Osteoblast (primary cell): ENCODE measurements at regions not wholly inside any gene's neighbourhood (a gene's known extent, or its start where the extent isn't known, plus 50 kb on each side); places are given as distances from the start of the nearest gene placed in this dataset.
"Not testable (repeated sequence)": the region's sequence is repeated elsewhere in the genome, so short reads cannot be mapped to it uniquely, and the experiment has no call there.

Experiments
- DNase-seq: peaks from one replicate; pipeline ENCODE4 v3.0.0; 2011; ENCODE audit warnings: low spot score, mixed read lengths; ENCODE audit not compliant: insufficient read length; ENCODE audit errors: missing footprints
- H2AFZ ChIP-seq: 2 replicates; pipeline ENCODE4 v1.6.0; 2011; ENCODE audit warnings: mild to moderate bottlenecking, low read length
- H3K27ac ChIP-seq: 2 replicates; pipeline ENCODE4 v1.5.1; 2011; ENCODE audit warnings: mild to moderate bottlenecking, low read depth, low read length, moderate library complexity
- H3K27me3 ChIP-seq: 2 replicates; pipeline ENCODE4 v1.6.0; 2012; ENCODE audit warnings: mild to moderate bottlenecking, control low read depth, inconsistent platforms, low read length, moderate library complexity; ENCODE audit not compliant: insufficient read depth
- H3K36me3 ChIP-seq: 2 replicates; pipeline ENCODE4 v1.5.1; 2011; ENCODE audit warnings: mild to moderate bottlenecking, low read length, control low read depth, moderate library complexity; ENCODE audit not compliant: insufficient read depth
- H3K4me1 ChIP-seq: 2 replicates; pipeline ENCODE4 v1.5.1; 2011; ENCODE audit warnings: mild to moderate bottlenecking, low read length, control low read depth, moderate library complexity; ENCODE audit not compliant: insufficient read depth
- H3K4me2 ChIP-seq: 2 replicates; pipeline ENCODE4 v1.6.0; 2011; ENCODE audit warnings: mild to moderate bottlenecking, low read length; ENCODE audit not compliant: insufficient read depth
- H3K4me3 ChIP-seq: fragments of 200-600 bp; sonication (generic); 3 replicates; pipeline ENCODE4 v1.5.1; 2012; ENCODE audit warnings: mild to moderate bottlenecking, low read length, inconsistent platforms; ENCODE audit not compliant: insufficient read depth
- H3K79me2 ChIP-seq: 2 replicates; pipeline ENCODE4 v1.6.0; 2012; ENCODE audit warnings: mild to moderate bottlenecking, low read length, control low read depth, inconsistent platforms; ENCODE audit not compliant: insufficient read depth
- H3K9me3 ChIP-seq: 2 replicates; pipeline ENCODE4 v1.5.1; 2011; ENCODE audit warnings: low read depth, low read length, control low read depth
- H4K20me1 ChIP-seq: 2 replicates; pipeline ENCODE4 v1.6.0; 2012; ENCODE audit warnings: mild to moderate bottlenecking, low read length, control low read depth; ENCODE audit not compliant: insufficient read depth
- CTCF ChIP-seq: IDR thresholded peaks from 2 replicates; pipeline ENCODE4 v1.5.1; 2011; ENCODE audit warnings: mild to moderate bottlenecking, low read depth, low read length, moderate library complexity; ENCODE audit errors: extremely low read depth

- H3K4me1 ChIP-seq, result no peaks in the 10 kb centered on the region
Observed at GRCh38 chr4:72777436-72777835, 208.4 kb upstream of the ADAMTS3 start.

GRCh38 chr4:72770708-72771107 is 201.7 kb upstream of the ADAMTS3 start:
- Histone ChIP-seq H3K4me1 (peaks cover 3% of the 10 kb centered on the region), H3K4me3 (no peak overlapping the region), H3K9me3 (no peaks in the 10 kb centered on the region), H3K27ac (no peak overlapping the region), H3K79me2 (no peaks in the 10 kb centered on the region), H2AFZ (no peak overlapping the region), H3K27me3 (no peaks in the 10 kb centered on the region), H3K4me2 (no peak overlapping the region), H3K36me3 (no peaks in the 10 kb centered on the region), H4K20me1 (no peaks in the 10 kb centered on the region)
- DNase-seq, result no peak
- TF ChIP-seq CTCF, result no peak

More at GRCh38 chr4:72777436-72777835, 208.4 kb upstream of the ADAMTS3 start:
- Histone ChIP-seq H3K27ac (no peak overlapping the region), H3K27me3 (peaks cover 2% of the 10 kb centered on the region), H3K4me2 (no peak overlapping the region), H2AFZ (no peak overlapping the region), H3K4me3 (no peak overlapping the region), H3K9me3 (no peaks in the 10 kb centered on the region), H3K36me3 (no peaks in the 10 kb centered on the region), H4K20me1 (no peaks in the 10 kb centered on the region), H3K79me2 (no peaks in the 10 kb centered on the region)
- TF ChIP-seq CTCF, result no peak
- DNase-seq, result no peak

GRCh38 chr4:72768364-72768763 is 199.3 kb upstream of the ADAMTS3 start:
- H3K4me2 ChIP-seq, result peak overlapping the region; percentile 42
- H2AFZ ChIP-seq, result peak overlapping the region; percentile 10
- no peaks in the 10 kb centered on the region for H3K27me3 ChIP-seq
- H4K20me1 ChIP-seq, result no peaks in the 10 kb centered on the region
- no peak overlapping the region for H3K4me3 ChIP-seq
- H3K9me3 ChIP-seq, result no peaks in the 10 kb centered on the region
- peak; percentile 61 for DNase-seq
- H3K4me1 ChIP-seq, result peaks cover 3% of the 10 kb centered on the region
- no peaks in the 10 kb centered on the region for H3K36me3 ChIP-seq
- TF ChIP-seq CTCF, result no peak
- H3K79me2 ChIP-seq, result no peaks in the 10 kb centered on the region
- peak overlapping the region; percentile 32 for H3K27ac ChIP-seq

GRCh38 chr4:72767618-72768302 is 198.7 kb upstream of the ADAMTS3 start:
- peak; percentile 86 for DNase-seq
- Histone ChIP-seq H3K4me2 (peak overlapping the region; percentile 42), H3K27ac (peak overlapping the region; percentile 32), H4K20me1 (no peaks in the 10 kb centered on the region), H3K9me3 (no peaks in the 10 kb centered on the region), H3K27me3 (peaks cover 4% of the 10 kb centered on the region), H3K79me2 (no peaks in the 10 kb centered on the region), H3K4me3 (no peak overlapping the region), H3K4me1 (peaks cover 3% of the 10 kb centered on the region), H3K36me3 (no peaks in the 10 kb centered on the region), H2AFZ (no peak overlapping the region)
- TF ChIP-seq CTCF, result no peak

GRCh38 chr4:72765788-72766187 is 196.8 kb upstream of the ADAMTS3 start:
- H2AFZ ChIP-seq, H4K20me1 ChIP-seq, DNase-seq, H3K4me3 ChIP-seq, H3K36me3 ChIP-seq, H3K4me1 ChIP-seq, H3K4me2 ChIP-seq, H3K9me3 ChIP-seq, H3K27ac ChIP-seq, H3K79me2 ChIP-seq: not testable (repeated sequence)
- peaks cover 15% of the 10 kb centered on the region for H3K27me3 ChIP-seq
